Esophagus squamous epithelium (tissue), 4 donors: ENCODE measurements at regions not wholly inside any gene's neighbourhood (a gene's known extent, or its start where the extent isn't known, plus 50 kb on each side); places are given as distances from the start of the nearest gene placed in this dataset.

Experiments
- POLR2A ChIP-seq, 4 donors: fragments of 450-650 bp; IDR thresholded peaks; one replicate each; pipeline ENCODE4 v1.6.1; 2017; ENCODE audit warnings: antibody characterized with exemption in 4 of 4, mild to moderate bottlenecking in 4 of 4, moderate library complexity in 3 of 4
- TF ChIP-seq, protein P1 (sequence below), 6 experiments: fragments of 450-650 bp in 4 of 6; fragments of 200-600 bp in 2 of 6; sonication (generic) in 2 of 6; IDR thresholded peaks; one replicate each; pipeline ENCODE4 v1.5.1; 2016 to 2019; ENCODE audit warnings: antibody characterized with exemption in 6 of 6, mild to moderate bottlenecking in 4 of 6, moderate library complexity in 4 of 6

DNA sequence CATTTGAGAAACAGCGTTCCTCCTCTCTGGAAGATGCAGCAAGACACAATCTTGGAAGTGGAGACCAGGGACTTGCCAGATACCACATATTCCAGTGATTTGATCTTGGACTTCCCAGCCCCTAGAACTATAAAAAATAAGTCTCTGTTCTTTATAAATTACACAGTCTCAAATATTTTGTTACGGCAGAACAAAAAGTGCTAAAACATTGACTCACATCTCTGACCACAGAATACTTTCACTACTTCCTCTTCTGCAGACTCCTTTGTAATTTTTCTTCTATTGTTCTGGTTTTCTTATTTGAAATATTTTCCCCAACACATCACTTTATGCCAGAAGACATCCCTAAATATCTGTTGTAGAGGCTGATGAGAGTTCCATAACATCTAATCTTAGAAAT, 706.1 kb upstream of the CDH18 start:
- TF ChIP-seq, protein P1, sequence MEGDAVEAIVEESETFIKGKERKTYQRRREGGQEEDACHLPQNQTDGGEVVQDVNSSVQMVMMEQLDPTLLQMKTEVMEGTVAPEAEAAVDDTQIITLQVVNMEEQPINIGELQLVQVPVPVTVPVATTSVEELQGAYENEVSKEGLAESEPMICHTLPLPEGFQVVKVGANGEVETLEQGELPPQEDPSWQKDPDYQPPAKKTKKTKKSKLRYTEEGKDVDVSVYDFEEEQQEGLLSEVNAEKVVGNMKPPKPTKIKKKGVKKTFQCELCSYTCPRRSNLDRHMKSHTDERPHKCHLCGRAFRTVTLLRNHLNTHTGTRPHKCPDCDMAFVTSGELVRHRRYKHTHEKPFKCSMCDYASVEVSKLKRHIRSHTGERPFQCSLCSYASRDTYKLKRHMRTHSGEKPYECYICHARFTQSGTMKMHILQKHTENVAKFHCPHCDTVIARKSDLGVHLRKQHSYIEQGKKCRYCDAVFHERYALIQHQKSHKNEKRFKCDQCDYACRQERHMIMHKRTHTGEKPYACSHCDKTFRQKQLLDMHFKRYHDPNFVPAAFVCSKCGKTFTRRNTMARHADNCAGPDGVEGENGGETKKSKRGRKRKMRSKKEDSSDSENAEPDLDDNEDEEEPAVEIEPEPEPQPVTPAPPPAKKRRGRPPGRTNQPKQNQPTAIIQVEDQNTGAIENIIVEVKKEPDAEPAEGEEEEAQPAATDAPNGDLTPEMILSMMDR (IDR thresholded peaks at IDR 0.05), result no peak
- no peak for TF ChIP-seq POLR2A (IDR thresholded peaks at IDR 0.05)
